ENCODE measurements at regions not wholly inside any gene's neighbourhood (a gene's known extent, or its start where the extent isn't known, plus 50 kb on each side); places are given as distances from the start of the nearest gene placed in this dataset.

DNA sequence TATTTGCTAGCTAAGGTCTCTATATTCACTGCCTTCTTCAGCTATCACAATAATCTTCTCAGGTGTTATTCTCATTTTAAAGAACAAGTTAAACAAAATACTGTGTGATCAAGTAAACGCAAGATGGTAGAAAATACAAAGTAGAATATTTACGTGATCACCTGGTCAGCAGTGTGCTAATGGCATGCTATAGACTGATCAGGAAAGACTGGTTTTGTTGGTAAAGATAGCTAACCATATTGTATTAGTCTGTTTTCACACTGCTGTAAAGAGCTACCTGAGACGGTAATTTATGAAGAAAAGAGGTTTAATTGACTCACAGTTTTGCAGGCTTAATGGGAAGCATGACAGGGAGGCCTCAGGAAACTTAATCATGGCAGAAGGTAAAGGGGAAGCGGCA lies 50.4 kb downstream of the ZBTB38 start:
- DNase-seq, result no peak

DNA sequence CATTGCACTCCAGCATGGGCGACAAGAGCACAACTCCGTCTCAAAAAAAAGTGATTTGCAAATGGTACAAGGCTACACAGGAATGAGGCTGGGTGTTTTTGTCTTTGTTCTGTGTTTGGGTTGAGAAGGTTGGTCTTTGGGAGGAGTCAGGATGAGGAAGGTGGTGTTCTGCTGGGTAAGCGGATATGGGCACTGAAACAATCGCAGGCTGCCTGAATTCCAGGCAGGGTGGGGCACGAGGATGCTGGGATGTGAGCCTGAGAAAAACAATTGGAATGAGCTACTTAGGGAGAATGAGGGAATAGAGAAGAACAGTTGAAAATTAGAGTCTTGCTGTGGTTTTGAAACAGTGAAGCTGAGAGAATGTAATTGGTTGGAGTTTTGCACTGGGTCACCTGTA lies 51.6 kb downstream of the ZBTB38 start:
- no peak for DNase-seq

- DNase-seq, result no peak
These were observed 52.9 kb downstream of the ZBTB38 start for GRCh38 chr3:141421186-141421585.

- DNase-seq, result no peak
These were observed 53.5 kb downstream of the ZBTB38 start for GRCh38 chr3:141421639-141422319.

- no peak for DNase-seq
These were observed 54.8 kb downstream of the ZBTB38 start for GRCh38 chr3:141422961-141423582.

DNA sequence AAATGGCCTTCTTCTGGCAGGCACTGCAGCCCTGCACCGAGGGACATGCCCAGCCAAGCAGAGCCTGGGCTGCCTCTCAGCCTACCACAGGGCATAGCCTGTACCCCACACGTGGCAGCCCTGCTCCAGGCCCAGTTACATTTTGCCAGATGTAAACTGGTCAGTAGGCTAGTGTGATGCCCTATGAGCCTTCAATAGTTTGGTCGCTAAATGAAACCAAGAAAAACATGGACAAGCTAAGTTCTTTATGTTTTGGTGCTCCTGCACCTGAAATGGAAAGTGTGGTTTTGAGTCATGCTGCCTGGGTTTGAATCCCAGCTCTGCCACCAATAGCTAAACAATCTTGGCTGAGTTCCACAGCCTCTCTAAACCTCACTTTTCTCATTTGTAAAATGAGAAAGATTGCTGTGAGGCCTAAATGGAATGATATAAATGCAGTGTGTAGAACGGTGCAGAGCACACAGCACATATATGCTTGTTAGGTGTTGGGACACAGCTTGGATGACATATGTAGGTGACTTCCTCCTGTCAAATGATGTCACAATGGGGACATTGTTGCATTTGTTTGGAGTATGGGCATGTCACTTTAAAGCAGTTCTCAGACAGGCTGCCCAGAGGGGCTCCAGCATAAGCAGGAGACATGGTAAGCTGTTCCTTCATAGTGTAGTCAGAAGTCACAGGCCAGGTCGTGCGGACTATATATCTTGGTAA lies 57.4 kb downstream of the ZBTB38 start:
- DNase-seq, result no peak

DNA sequence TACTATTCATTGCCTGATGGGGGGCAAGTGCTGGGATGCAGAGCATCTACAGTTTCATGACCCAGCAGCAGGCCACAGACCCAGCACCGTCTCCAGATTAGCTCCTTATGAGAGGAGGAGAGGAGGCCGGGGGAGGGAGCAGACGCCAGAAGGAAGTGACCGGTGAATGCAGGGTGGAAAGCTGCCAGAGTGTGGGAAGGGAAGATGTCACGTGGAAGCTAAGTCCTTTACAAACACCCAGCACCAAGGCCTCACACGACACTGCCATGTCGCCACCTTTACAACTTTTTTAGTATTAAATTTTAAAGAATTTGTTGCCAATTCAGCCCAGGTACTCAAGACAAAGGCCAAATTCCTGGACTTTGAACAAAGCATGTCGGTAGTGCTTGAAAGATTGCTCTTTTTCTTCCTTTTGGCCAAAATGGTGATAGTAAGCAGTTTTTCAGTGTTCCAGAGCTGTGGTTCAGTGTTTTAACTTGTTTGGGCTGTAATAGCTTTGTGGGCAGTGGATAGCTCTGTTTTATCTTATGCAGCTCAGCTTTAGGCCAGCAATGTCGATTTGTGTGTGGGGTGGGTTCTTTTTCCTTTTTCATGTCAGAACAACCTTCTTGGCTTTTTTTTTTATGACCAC lies 58.2 kb downstream of the ZBTB38 start:
- no peak for DNase-seq

- DNase-seq, result peak; percentile 32
These were observed 59.1 kb upstream of the RASA2 start for GRCh38 chr3:141427764-141428163.

DNA sequence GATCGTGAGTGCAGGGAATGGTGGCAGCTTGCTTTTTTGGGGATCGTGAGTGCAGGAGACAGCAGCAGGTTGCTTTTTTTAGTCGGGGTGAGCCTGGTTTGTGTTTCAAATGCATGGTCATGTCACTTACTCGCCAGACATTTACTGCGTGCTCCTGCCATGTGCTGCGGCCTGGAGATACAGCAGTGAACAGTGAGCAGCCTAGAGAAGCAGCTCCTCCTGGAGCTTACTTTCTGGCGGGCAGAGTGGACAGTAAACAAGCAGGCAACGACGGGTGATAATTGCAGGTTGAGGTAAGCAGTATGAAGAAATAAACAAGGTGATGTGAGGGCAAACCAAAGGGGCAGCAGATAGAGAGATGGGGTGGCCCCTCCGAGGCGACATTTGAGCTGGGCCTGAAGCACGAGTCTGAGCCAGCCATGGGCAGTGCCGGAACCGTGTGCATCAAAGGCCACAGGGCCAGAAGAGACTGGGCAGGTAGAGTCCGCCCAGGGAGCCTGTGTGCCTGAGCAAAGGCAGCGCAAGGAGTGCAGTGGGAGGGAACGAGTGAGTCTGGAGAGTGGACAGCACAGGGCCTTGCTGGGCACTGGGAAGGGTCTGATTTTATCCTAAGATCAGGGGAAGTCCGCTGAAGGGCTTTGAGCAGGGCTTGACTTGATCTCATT lies 57.3 kb upstream of the RASA2 start:
- DNase-seq, result no peak

DNA sequence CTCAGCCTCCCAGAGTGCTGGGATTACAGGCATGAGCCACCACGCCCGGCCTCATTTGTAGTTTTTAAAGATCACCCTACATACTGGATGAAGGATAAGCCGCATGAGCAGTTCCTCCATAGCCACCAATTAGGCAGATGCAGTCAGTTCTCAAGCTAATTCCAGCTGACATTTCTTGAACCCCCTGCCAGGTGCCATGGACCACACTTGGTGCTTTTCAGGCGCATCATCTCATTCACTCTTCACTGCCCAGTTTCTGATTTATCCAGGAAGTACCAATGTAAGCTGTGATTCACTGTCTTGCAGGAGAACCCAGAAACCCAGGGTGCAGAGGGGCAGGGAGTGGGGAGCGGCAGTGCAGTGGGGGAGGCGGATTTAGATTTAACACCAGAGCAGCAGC lies 56.5 kb upstream of the RASA2 start:
- DNase-seq, result no peak

DNA sequence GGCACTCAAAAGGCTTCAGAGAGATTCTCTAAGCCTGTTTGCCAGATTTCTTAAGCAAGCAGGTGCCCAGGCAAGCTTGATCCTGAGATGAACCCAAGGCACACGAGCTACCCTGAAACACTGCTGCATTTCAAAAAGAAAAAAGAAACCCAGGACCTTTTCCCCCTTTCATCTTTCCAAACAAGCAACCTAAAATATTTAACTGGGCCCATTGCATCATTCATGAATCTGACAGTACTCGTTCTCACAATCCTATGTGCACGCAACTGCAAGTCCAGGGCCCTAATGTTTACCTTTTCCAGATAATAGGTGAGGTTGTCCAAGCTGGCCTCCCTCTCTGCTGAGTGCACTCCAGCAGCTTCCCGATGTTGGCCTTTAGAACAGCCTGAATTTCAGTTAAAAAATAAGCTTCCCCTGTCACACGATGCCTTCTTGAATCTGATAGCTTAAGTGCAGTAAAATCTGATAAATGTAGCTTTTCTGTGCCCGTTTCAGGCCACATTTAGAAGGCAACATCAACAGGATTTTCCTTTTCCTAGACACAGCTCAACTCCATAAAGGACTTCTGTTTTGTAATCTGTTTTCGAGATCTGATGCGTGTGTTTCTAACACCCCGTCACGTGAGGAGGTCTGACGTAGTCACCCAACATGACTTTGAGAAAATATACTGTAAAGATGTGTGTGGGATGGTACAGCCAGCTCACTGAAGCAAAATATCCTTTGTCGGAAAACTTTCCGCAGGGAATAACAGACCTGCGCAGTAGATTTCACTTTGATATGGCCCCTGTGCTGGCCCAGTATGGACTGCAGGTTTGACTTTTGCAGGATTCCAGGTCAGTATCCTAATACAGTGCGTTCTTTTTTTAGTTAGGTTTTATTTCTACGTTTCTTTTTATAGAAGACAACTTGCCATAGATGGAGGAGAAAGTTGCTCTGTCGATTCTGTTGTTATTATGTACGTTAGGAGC lies 55.1 kb upstream of the RASA2 start:
- DNase-seq, result peak; percentile 61

GRCh38 chr3:141432904-141433303 lies 53.9 kb upstream of the RASA2 start:
- DNase-seq, result no peak

DNA sequence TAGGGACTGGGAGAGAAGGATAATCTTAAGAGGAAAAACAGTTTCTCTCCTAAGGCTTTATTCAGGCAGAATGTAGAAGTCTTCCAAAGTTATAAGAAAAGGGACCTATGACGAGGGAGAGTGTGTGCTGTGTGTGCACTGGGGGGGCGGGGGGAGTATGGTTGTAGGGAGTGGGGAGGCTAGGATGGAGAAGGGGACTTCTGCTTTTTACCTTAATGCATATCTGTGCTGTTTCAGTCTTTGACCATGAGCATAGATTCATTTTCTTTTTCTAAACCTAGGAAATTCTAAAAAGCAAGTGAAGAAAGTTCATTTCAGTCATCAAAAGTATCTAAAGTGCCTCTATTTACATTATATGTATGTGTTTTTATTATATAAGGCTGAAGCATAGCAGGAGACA lies 52.6 kb upstream of the RASA2 start:
- no peak for DNase-seq

GRCh38 chr3:141436180-141436579 lies 50.6 kb upstream of the RASA2 start:
- DNase-seq, result no peak

Measured in NCI-H146 (cell line).